Loucy (cell line): ENCODE measurements at regions not wholly inside any gene's neighbourhood (a gene's known extent, or its start where the extent isn't known, plus 50 kb on each side); places are given as distances from the start of the nearest gene placed in this dataset.

Source experiments
- H2AFZ ChIP-seq: fragments of 200-600 bp; sonication (generic); 2 replicates; pipeline ENCODE4 v1.6.0; 2016; ENCODE audit warnings: antibody characterized with exemption, mild to moderate bottlenecking, low read length, moderate library complexity
- H3F3A ChIP-seq: fragments of 200-600 bp; 2 replicates; pipeline ENCODE4 v1.6.0; 2016; ENCODE audit warnings: antibody characterized with exemption, low read depth, mild to moderate bottlenecking
- H3K27me3 ChIP-seq: fragments of 200-600 bp; sonication (generic); 2 replicates; pipeline ENCODE4 v1.6.1; 2014; ENCODE audit warnings: low read length, mild to moderate bottlenecking; ENCODE audit not compliant: insufficient read depth, poor library complexity, severe bottlenecking
- H3K36me3 ChIP-seq: fragments of 200-600 bp; sonication (generic); 2 replicates; pipeline ENCODE4 v1.6.1; 2016; ENCODE audit warnings: low read length; ENCODE audit not compliant: insufficient read depth
- H3K4me1 ChIP-seq: fragments of 200-600 bp; sonication (generic); 2 replicates; pipeline ENCODE4 v1.5.1; 2014; ENCODE audit warnings: low read length, mild to moderate bottlenecking; ENCODE audit not compliant: insufficient read depth, poor library complexity, severe bottlenecking
- H3K4me2 ChIP-seq: fragments of 200-600 bp; sonication (generic); 2 replicates; pipeline ENCODE4 v1.6.0; 2014; ENCODE audit warnings: antibody characterized with exemption, low read length, low read depth, mild to moderate bottlenecking; ENCODE audit not compliant: poor library complexity, severe bottlenecking
- H3K4me3 ChIP-seq: fragments of 200-600 bp; sonication (generic); 2 replicates; pipeline ENCODE4 v1.5.1; 2014; ENCODE audit warnings: low read length, mild to moderate bottlenecking, mixed read lengths; ENCODE audit not compliant: poor library complexity, severe bottlenecking
- H3K79me2 ChIP-seq: fragments of 200-600 bp; sonication (generic); 2 replicates; pipeline ENCODE4 v1.6.1; 2014; ENCODE audit warnings: low read length; ENCODE audit not compliant: insufficient read depth
- H3K9ac ChIP-seq: fragments of 200-600 bp; sonication (generic); 2 replicates; pipeline ENCODE4 v1.6.0; 2014; ENCODE audit warnings: mild to moderate bottlenecking, low read depth, low read length, moderate library complexity; ENCODE audit not compliant: poor library complexity, severe bottlenecking
- H3K9me2 ChIP-seq: fragments of 200-600 bp; sonication (generic); replicated peaks from 2 replicates; pipeline ENCODE4 v1.6.1; 2016; ENCODE audit warnings: low read depth, low read length, mixed read lengths
- H3K9me3 ChIP-seq: fragments of 200-600 bp; sonication (generic); 2 replicates; pipeline ENCODE4 v1.6.1; 2014; ENCODE audit warnings: mild to moderate bottlenecking, antibody characterized with exemption, low read length, low read depth; ENCODE audit not compliant: insufficient read depth
- H4K20me1 ChIP-seq: fragments of 200-600 bp; sonication (generic); 2 replicates; pipeline ENCODE4 v1.6.0; 2014; ENCODE audit warnings: antibody characterized with exemption, low read length, mild to moderate bottlenecking; ENCODE audit not compliant: insufficient read depth, poor library complexity, severe bottlenecking
- EZH2phosphoT487 ChIP-seq: fragments of 200-600 bp; IDR thresholded peaks from 2 replicates; pipeline ENCODE4 v1.6.1; 2018; ENCODE audit warnings: antibody characterized with exemption, mild to moderate bottlenecking, moderate library complexity, borderline replicate concordance
- TF ChIP-seq, protein P1 (sequence below): fragments of 200-600 bp; sonication (generic); conservative IDR thresholded peaks from 2 replicates; pipeline ENCODE4 v1.5.1; 2014; ENCODE audit warnings: mild to moderate bottlenecking, antibody characterized with exemption, low read length

DNA sequence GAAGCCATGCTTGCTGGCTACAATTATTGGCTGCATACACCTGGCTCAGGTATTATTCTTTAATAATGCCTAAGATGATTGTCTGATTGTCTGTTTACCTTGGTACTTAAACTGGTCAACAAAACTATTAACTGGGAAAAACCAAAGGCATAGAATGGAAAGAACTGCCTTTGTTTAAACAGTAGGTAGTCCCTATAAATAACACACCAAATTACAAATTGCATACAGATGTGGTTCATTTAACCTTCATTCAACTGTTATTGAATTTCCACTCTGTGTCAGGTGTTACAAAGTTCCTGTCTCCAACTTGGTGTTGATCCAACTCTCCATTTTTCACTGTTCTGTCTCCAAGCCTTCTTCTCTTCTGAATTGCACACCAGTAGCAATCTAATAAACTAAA lies 79.8 kb upstream of the FSCB start:
- H3K27me3 ChIP-seq: no peaks in the 10 kb centered on the region
- H3K9me2 ChIP-seq: no peaks in the 10 kb centered on the region
- no peaks in the 10 kb centered on the region for H3K4me1 ChIP-seq

DNA sequence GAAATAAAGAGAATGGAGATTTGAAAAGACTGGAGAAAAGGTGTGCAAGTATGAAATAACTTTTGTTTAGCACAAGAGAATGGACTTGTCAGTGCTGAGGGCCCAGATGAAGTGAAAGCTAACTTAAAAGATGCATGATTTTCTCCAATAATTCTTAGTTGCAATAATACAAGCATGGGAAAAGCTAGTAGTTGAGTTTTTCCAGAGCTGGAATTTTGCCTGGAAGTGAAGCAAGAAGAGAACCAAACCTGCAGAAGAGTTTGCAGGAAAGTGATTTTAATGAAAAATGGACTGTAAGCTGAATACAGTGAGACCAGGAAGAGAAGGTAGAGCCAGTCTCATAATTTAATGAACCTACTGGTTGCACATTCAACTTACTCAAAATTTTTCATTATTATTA lies 69.3 kb upstream of the FSCB start:
- Histone ChIP-seq H2AFZ (no peak overlapping the region), H3K9ac (no peak overlapping the region), H3K27me3 (no peaks in the 10 kb centered on the region), H3K9me2 (no peaks in the 10 kb centered on the region), H3K36me3 (no peaks in the 10 kb centered on the region), H4K20me1 (no peaks in the 10 kb centered on the region), H3F3A (no peaks in the 10 kb centered on the region), H3K4me1 (no peaks in the 10 kb centered on the region), H3K4me3 (no peak overlapping the region), H3K9me3 (no peaks in the 10 kb centered on the region), H3K4me2 (no peak overlapping the region), H3K79me2 (no peaks in the 10 kb centered on the region)
- TF ChIP-seq, protein P1, sequence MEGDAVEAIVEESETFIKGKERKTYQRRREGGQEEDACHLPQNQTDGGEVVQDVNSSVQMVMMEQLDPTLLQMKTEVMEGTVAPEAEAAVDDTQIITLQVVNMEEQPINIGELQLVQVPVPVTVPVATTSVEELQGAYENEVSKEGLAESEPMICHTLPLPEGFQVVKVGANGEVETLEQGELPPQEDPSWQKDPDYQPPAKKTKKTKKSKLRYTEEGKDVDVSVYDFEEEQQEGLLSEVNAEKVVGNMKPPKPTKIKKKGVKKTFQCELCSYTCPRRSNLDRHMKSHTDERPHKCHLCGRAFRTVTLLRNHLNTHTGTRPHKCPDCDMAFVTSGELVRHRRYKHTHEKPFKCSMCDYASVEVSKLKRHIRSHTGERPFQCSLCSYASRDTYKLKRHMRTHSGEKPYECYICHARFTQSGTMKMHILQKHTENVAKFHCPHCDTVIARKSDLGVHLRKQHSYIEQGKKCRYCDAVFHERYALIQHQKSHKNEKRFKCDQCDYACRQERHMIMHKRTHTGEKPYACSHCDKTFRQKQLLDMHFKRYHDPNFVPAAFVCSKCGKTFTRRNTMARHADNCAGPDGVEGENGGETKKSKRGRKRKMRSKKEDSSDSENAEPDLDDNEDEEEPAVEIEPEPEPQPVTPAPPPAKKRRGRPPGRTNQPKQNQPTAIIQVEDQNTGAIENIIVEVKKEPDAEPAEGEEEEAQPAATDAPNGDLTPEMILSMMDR: no peak
- TF ChIP-seq EZH2phosphoT487: no peak

More for the DNA sequence above, 79.8 kb upstream of the FSCB start:
- Histone ChIP-seq H3K4me2 (no peak overlapping the region), H2AFZ (no peak overlapping the region), H3K4me3 (no peak overlapping the region), H3K79me2 (no peaks in the 10 kb centered on the region), H3K9ac (no peak overlapping the region), H4K20me1 (no peaks in the 10 kb centered on the region), H3K9me3 (no peaks in the 10 kb centered on the region), H3F3A (no peaks in the 10 kb centered on the region), H3K36me3 (no peaks in the 10 kb centered on the region)
- TF ChIP-seq EZH2phosphoT487: no peak
- TF ChIP-seq, protein P1: no peak

GRCh38 chr14:44567997-44568396 lies 60.9 kb upstream of the FSCB start:
- Histone ChIP-seq H3K9ac (no peak overlapping the region), H4K20me1 (no peaks in the 10 kb centered on the region)

More at GRCh38 chr14:44567997-44568396, 60.9 kb upstream of the FSCB start:
- no peak overlapping the region for H3K4me3 ChIP-seq
- H3F3A ChIP-seq: no peaks in the 10 kb centered on the region
- no peaks in the 10 kb centered on the region for H3K36me3 ChIP-seq
- H2AFZ ChIP-seq: no peak overlapping the region
- no peaks in the 10 kb centered on the region for H3K9me2 ChIP-seq
- H3K9me3 ChIP-seq: no peaks in the 10 kb centered on the region
- TF ChIP-seq EZH2phosphoT487: no peak
- TF ChIP-seq, protein P1: no peak
- H3K79me2 ChIP-seq: no peaks in the 10 kb centered on the region
- H3K4me1 ChIP-seq: no peaks in the 10 kb centered on the region
- no peak overlapping the region for H3K4me2 ChIP-seq
- no peaks in the 10 kb centered on the region for H3K27me3 ChIP-seq
